Nucleus accumbens (tissue), 56 donors: ENCODE measurements at regions not wholly inside any gene's neighbourhood (a gene's known extent, or its start where the extent isn't known, plus 50 kb on each side); places are given as distances from the start of the nearest gene placed in this dataset.

Experiments used
- DNase-seq, 56 donors: peaks; one replicate each; lab custom pipeline; 2025; lab: John Stamatoyannopoulos, UW

DNA sequence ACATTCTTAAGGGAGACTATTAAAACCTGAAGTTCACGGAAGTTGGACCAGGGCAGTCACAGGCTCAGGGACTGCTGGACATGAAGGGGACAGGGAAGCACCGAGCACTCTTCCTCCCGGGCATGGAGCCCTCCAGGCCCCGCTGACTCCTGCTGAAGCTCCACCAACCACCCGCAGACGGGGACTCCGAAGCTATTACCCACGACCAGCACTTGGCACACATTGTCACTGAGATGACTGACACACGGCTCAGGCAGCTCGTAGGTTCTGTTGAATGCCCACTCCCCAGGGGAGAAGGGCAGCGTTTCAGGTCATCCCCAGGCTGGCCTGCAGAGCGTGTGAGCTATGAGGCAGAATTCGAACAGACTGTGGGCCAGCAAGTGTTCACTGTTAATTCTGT is 234.8 kb downstream of the NDUFA10 start:
- DNase-seq = no peak

- no peak for DNase-seq
Observed at GRCh38 chr2:239789711-239790110, 235.4 kb downstream of the NDUFA10 start.

GRCh38 chr2:239788576-239789098 is 236.5 kb downstream of the NDUFA10 start:
- no peak for DNase-seq

DNA sequence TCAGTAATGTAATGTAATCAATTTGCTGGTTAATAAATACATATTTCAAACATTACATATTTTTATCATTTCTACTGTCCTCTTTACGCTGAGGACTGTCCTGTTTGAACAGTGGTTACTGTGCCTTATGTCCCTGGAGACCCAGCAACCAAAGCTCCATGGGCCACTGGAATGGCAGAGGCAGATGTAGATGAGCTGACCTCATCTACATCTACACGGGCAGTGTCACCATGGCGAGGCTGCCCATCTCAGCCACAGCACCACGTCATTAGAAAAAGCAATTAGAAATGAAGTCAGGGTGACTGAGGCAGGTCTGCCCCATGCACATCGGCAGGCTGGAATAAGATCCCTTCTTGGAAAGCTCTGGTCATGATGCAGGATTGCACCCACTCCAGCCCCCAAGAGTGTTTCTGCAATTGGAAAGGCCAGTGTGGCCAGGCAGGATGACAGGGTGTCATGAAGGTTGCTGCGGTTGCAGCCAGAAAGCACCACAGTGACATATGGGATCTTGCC is 237.5 kb downstream of the NDUFA10 start:
- no peak for DNase-seq

GRCh38 chr2:239786791-239787190 is 238.4 kb downstream of the NDUFA10 start:
- no peak for DNase-seq

DNA sequence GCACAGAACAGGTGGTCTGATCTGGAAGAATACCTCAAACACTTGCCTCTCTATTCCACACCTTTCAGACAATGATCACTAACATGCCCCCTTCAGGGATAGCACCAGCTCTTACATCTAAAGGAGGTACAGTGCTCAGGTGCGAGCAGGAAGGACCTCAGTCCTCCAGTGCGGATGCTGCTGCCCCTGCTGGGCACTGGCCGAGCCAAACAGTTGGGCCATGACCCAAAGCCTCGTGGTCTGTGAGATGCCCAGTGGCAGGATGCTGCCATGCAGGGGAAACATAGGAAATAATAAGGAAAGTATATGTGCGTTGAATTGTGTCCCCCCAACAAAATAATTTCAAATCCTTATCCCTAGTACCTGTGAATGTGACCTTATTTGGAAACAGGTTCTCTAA is 243.7 kb downstream of the NDUFA10 start:
- DNase-seq = no peak

- no peak for DNase-seq
Observed at GRCh38 chr2:239780236-239780994, 244.7 kb downstream of the NDUFA10 start.

DNA sequence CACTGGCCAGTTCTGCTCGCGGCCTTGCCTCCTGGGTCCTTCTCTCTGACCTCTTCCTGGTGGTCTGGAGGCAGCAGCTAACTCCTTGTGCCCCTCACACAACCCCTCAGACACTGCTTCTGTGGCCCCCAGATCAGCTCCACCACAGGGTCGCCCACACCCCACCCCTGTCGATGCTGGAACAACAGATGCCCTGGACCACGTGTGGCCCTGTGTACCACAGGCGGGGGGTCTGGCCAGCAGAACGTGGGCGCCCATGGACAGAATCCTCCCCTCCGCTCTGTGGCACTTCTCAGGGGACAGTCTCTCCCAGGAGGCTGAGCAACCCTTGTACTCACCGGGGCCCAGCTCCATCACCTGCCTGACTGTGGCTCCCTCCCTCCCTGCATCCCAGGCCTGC is 245.6 kb downstream of the NDUFA10 start:
- no peak for DNase-seq

GRCh38 chr2:239778861-239779558 is 246.1 kb downstream of the NDUFA10 start:
- no peak for DNase-seq

- no peak for DNase-seq
Observed at GRCh38 chr2:239778042-239778851, 246.9 kb downstream of the NDUFA10 start.

GRCh38 chr2:239777219-239777618 is 247.9 kb downstream of the NDUFA10 start:
- DNase-seq = no peak

DNA sequence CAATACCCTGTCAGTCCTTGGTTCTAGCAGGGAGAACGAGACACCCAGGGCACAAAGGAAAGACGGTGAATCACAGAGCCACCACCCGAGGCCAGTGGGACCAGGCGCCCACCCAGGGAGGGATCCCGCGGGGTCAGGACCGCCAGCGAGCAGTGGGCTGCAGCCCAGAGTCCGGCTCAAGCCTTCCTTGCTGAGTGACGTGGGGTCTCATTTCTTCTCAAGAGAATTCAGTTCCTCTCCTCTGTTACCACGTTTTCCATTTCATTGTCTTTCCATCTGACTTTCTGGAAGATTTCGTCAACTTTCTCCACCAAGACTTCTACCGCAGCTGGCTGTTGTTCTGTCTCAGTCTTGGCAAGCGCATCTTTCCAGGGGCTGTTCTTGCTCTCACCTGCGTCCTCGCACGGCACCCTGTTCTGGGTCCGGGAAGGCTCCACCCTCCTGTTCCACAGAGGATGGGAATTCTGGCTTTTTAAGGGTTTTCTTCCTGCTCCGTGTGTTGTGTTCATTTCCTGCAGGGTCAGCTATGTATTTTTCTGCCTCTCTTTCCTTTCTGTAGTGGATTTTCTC is 248.6 kb downstream of the NDUFA10 start:
- DNase-seq = no peak

- DNase-seq = no peak
Observed at GRCh38 chr2:239775623-239776435, 249.3 kb downstream of the NDUFA10 start.

DNA sequence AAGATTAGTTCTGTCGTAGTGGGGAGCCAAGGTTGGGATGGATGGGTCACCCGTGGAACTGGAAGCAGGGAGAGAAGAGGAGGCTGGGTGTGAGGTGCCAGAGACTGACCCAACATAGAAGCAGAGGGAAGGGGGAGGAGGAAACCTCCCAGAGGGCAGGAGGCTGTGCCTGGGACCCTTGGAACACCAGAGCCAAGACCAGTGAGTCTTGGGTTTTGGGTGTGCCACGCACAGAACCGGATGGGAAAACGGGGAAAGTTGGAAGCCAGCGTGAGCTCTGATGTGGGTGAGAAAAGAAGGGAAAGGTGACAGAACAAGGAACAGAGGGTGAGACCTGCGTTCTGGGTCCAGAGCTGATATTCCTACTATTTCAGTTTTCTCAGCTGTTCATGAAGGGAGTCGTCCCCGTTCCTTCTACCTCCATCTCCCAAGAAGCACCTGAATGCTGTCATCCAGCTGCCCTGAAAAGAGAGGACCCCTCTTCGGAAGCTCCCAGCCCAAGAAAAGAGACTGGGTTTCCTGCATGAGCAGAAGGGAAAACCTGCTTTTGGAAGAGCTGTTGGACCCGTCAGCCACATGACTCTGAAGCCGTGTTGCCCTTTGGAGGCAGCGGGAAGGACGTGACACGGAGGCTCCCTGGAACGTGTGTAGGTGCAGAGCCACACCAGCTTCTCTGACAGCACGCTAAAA is 250.1 kb downstream of the NDUFA10 start:
- DNase-seq = no peak

GRCh38 chr2:239774142-239774462 is 251.0 kb downstream of the NDUFA10 start:
- DNase-seq = no peak

DNA sequence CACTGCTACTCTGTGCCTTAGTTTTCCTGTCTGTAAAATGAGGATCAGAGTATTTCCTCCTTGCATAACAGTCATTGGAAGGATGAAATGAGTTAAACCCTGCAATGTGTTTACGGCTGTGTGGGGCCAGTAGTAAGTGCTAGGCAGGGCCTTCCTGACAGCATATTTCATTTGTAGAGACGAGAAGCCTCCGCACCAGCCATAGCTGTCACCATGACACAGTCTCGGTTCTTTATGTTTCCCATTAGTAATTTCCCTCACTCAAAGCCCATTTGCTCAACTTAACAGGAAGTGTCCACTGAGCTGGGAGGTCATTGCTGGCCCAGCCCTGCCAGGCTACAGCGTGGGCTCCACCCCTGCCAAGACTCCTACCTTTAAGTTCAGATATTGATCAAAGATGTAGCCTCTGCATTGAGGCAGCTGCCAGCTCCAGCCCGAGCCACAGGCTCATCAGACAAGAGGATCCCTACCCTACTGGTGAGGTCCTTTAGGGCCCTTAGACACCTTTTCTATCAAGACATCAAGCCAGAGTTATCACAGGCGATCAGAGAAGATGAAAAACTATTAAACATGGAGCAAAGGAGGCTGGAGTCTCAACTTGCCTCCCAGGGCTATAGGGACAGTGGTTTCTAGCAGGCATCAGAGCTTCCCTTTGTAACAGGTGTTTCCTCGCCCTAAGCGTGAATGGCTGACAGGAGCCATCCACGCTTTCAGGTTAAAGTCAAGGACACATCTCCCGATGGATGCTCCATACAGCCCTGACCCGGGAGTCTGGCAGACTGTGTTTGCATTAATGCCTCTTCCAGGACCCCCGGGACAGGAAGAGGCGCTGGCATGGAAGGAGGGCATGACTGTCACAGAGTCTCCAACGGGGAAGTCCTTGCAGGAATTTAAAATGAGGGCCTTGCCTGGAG is 251.7 kb downstream of the NDUFA10 start:
- DNase-seq = no peak

DNA sequence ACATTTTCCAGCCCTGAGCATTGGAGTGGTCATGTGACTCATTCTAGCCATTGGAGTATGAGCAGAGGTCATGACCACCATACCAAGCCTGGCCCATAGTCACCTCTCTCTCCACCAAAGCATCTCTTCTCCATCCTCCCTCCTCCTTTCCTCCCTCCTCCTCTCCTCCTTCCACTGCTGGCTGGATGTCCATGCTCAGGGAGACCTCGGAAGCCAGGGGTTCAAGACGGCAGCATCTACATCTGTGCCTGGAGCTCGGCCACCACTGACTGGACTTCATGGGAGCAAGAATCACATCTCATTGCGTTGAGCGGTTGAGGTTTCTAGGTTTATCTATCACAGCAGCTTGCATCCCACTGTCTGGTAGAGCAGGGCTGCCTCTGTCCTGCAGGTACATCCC is 252.4 kb downstream of the NDUFA10 start:
- DNase-seq = no peak

DNA sequence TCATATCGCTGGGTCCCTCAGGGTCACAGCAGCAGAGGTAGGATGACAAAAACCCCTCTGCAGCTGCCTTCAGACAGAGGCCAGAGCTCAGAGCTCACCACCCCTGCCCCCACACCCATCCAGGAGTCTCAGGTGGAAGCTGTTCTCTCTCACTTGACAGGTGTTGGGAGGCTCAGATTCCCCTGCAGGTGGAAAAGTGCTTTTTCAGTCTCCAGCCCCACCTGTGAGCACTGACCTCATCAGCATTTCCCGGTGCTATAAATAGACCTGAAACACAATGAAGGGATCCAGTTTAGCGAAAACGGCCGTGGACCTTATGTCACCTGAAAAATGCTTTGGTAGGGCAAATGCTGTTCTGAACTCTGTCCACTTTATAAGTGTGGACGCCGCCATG is 254.9 kb downstream of the NDUFA10 start:
- DNase-seq = no peak
